ENCODE measurements at regions not wholly inside any gene's neighbourhood (a gene's known extent, or its start where the extent isn't known, plus 50 kb on each side); places are given as distances from the start of the nearest gene placed in this dataset.

DNA sequence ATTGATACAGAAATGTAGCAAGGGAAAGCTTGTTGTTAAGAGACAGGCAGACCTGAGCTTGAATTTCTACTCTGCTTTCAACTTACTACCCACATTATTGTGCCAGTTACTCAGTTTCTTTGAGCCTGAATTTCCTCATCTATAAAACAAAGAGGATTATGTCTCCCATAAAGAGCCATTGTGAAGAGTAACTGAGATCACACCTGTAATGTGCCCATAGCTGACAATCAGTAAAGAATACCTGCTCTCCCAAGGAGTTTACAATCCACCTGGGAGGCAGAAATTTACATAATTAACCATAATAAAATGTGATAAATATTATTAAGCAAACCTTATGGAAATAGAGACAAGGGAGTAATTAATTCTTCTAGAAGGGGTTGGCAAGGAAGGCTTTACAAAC, 204.9 kb downstream of the EPM2A start:
- CTCF ChIA-PET = no interaction called here
- Histone ChIP-seq H3K27ac (ENCODE audit: low read depth, low read length) (no peak overlapping the region), H3K9me3 (ENCODE audit: control insufficient read depth, insufficient read depth, low read length) (no peaks in the 10 kb centered on the region), H3K4me3 (ENCODE audit: low read depth, low read length) (no peak overlapping the region), H3K27me3 (ENCODE audit: control insufficient read depth, insufficient read depth, low read length) (peaks cover 2% of the 10 kb centered on the region)
- TF ChIP-seq, protein P1, sequence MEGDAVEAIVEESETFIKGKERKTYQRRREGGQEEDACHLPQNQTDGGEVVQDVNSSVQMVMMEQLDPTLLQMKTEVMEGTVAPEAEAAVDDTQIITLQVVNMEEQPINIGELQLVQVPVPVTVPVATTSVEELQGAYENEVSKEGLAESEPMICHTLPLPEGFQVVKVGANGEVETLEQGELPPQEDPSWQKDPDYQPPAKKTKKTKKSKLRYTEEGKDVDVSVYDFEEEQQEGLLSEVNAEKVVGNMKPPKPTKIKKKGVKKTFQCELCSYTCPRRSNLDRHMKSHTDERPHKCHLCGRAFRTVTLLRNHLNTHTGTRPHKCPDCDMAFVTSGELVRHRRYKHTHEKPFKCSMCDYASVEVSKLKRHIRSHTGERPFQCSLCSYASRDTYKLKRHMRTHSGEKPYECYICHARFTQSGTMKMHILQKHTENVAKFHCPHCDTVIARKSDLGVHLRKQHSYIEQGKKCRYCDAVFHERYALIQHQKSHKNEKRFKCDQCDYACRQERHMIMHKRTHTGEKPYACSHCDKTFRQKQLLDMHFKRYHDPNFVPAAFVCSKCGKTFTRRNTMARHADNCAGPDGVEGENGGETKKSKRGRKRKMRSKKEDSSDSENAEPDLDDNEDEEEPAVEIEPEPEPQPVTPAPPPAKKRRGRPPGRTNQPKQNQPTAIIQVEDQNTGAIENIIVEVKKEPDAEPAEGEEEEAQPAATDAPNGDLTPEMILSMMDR (IDR thresholded peaks at IDR 0.05; ENCODE audit: low read depth, low read length) = no peak
- POLR2A ChIA-PET = no interaction called here
- DNase-seq (ENCODE audit: low read depth, low spot score) = no peak

DNA sequence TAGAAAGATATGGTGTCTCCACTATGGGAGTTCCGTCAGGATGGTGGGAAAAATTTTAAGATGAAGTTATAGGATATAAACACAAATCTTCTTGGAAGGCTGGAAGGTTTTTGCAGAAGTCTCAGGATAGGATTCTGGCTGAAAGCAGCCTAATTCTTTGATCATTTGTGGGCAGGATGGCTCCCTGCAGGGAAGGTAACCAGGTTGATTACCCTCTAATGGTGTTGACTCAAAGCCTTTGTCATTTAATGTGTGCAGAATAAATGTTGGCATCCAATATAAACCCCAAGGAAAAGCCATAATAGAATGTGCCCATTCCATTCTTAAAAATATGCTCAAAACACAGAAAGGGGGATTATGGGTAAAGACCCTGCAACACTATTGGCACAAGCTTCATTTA, 204.3 kb downstream of the EPM2A start:
- peaks cover 2% of the 10 kb centered on the region for H3K27me3 ChIP-seq (ENCODE audit: control insufficient read depth, insufficient read depth, low read length)
- TF ChIP-seq, protein P1 (IDR thresholded peaks at IDR 0.05; ENCODE audit: low read depth, low read length) = no peak
- no peak overlapping the region for H3K27ac ChIP-seq (ENCODE audit: low read depth, low read length)
- H3K4me3 ChIP-seq (ENCODE audit: low read depth, low read length) = no peak overlapping the region
- DNase-seq (ENCODE audit: low read depth, low spot score) = no peak
- H3K9me3 ChIP-seq (ENCODE audit: control insufficient read depth, insufficient read depth, low read length) = no peaks in the 10 kb centered on the region
- CTCF ChIA-PET = no interaction called here
- POLR2A ChIA-PET = no interaction called here

DNA sequence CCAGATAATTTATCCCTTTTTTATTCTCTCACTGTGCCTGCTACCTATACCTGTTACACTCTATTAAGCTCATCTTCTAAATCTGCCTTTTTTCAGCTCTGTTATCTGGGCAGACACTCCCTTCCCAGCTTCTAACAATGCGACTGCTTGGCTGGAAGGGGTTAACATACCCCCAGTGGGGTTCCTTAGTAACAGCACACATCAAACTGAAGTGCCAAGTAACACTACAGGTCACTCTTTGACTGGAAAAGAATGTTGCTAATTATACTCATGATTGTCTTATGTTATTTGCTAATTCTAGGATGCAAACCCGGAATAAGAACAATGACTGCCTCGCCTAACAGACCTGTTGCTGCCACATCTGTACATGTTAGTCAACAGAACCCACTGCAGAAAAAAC, 203.5 kb downstream of the EPM2A start:
- POLR2A ChIA-PET = no interaction called here
- Histone ChIP-seq H3K27ac (ENCODE audit: low read depth, low read length) (no peak overlapping the region), H3K9me3 (ENCODE audit: control insufficient read depth, insufficient read depth, low read length) (no peaks in the 10 kb centered on the region), H3K27me3 (ENCODE audit: control insufficient read depth, insufficient read depth, low read length) (peaks cover 2% of the 10 kb centered on the region), H3K4me3 (ENCODE audit: low read depth, low read length) (no peak overlapping the region)
- no peak for DNase-seq (ENCODE audit: low read depth, low spot score)
- CTCF ChIA-PET = no interaction called here
- TF ChIP-seq, protein P1 (IDR thresholded peaks at IDR 0.05; ENCODE audit: low read depth, low read length) = no peak

DNA sequence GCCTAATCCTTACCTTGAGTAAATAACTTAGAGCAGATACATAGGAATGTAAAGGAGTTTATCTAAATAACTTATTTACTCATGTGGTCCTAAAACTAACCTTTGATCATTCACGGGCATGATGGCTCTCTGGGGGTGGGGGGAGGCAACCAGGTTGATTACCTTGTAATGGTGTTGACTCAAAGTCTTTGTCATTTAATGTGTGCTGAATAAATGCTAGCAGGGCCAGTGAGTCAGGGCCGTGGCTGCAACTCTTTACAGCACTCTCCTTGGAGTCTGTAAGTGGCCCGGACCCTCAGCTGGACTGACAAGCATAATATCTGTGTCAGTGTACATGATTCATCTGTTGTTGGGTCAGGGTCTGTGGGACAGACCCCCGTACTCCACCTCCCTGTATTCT, 203.0 kb downstream of the EPM2A start:
- H3K9me3 ChIP-seq (ENCODE audit: control insufficient read depth, insufficient read depth, low read length) = no peaks in the 10 kb centered on the region
- POLR2A ChIA-PET = no interaction called here

DNA sequence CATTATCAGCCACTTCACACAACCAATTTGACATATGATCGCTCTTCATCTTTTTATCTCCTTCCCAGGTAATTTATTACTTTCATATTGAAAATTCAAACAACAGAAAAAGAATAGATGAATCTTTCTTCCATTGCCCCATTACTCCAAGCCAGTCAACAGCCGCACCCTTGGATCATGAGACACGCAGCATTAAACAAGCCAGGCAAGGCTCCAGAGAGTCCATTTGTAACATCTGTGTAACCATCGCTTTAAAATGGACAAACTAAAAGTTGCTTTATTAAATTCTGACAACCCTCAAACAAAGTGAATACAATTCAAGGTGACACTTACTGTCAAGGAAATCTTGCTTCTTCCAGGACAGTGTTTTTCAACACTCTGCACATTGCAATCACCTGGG, 200.3 kb downstream of the EPM2A start:
- POLR2A ChIA-PET = no interaction called here
- CTCF ChIA-PET = no interaction called here
- DNase-seq (ENCODE audit: low read depth, low spot score) = no peak
- TF ChIP-seq, protein P1 (IDR thresholded peaks at IDR 0.05; ENCODE audit: low read depth, low read length) = no peak
- Histone ChIP-seq H3K27ac (ENCODE audit: low read depth, low read length) (no peak overlapping the region), H3K9me3 (ENCODE audit: control insufficient read depth, insufficient read depth, low read length) (no peaks in the 10 kb centered on the region), H3K27me3 (ENCODE audit: control insufficient read depth, insufficient read depth, low read length) (peaks cover 2% of the 10 kb centered on the region), H3K4me3 (ENCODE audit: low read depth, low read length) (no peak overlapping the region)

More for the DNA sequence above, 203.0 kb downstream of the EPM2A start:
- Histone ChIP-seq H3K27ac (ENCODE audit: low read depth, low read length) (no peak overlapping the region), H3K27me3 (ENCODE audit: control insufficient read depth, insufficient read depth, low read length) (peaks cover 2% of the 10 kb centered on the region), H3K4me3 (ENCODE audit: low read depth, low read length) (no peak overlapping the region)
- TF ChIP-seq, protein P1 (IDR thresholded peaks at IDR 0.05; ENCODE audit: low read depth, low read length) = no peak
- CTCF ChIA-PET = no interaction called here
- no peak for DNase-seq (ENCODE audit: low read depth, low spot score)

Measured in AG04450 (cell line).